Panc1 (cell line): ENCODE measurements at regions not wholly inside any gene's neighbourhood (a gene's known extent, or its start where the extent isn't known, plus 50 kb on each side); places are given as distances from the start of the nearest gene placed in this dataset.

ENCODE experiments used
- ATAC-seq: fragments of 200-7000 bp; cut with Tn5 transposase; 2 replicates; pipeline ENCODE4 v1.9.1; 2020; ENCODE audit warnings: mild to moderate bottlenecking, moderate library complexity
- BruUV-seq: library from RNA; stranded (reverse); fragments of 400-500 nt; replicated peaks from 2 replicates; lab custom pipeline; 2021; lab: Mats Ljungman, UMichigan
- CTCF ChIA-PET: fragments of 300-600 bp; sonication (Branson Sonifier 250); formaldehyde crosslinking; loops from one replicate; lab custom pipeline; 2022; ENCODE audit warnings: antibody characterized with exemption; lab: Charles Lee
- POLR2A ChIA-PET: fragments of 300-600 bp; sonication (Branson Sonifier 250); formaldehyde crosslinking; loops from one replicate; lab custom pipeline; 2022; ENCODE audit warnings: antibody characterized with exemption; lab: Charles Lee
- DNase-seq: peaks from one replicate; pipeline ENCODE4 v3.0.0-alpha.2; 2010; ENCODE audit warnings: low read depth, low spot score
- H3K27ac ChIP-seq: 2 replicates; pipeline ENCODE4 v1.5.1; 2011; ENCODE audit warnings: mild to moderate bottlenecking, low read length, inconsistent platforms
- H3K27me3 ChIP-seq: fragments of 200-500 bp; sonication (Bioruptor generic); 2 replicates; pipeline ENCODE4 v1.6.0; 2014; ENCODE audit warnings: low read length, inconsistent platforms; ENCODE audit not compliant: control insufficient read depth, insufficient read depth
- H3K36me3 ChIP-seq: fragments of 200-500 bp; sonication (Bioruptor generic); 2 replicates; pipeline ENCODE4 v1.5.1; 2014; ENCODE audit warnings: inconsistent platforms, mild to moderate bottlenecking, low read length, moderate library complexity; ENCODE audit not compliant: control insufficient read depth, insufficient read depth
- H3K4me1 ChIP-seq: 2 replicates; pipeline ENCODE4 v1.5.1; 2011; ENCODE audit warnings: inconsistent platforms, mild to moderate bottlenecking, low read length, moderate library complexity; ENCODE audit not compliant: control insufficient read depth, insufficient read depth
- H3K4me3 ChIP-seq, 2 experiments: 2 replicates each; pipeline ENCODE4 v1.5.1; 2011 to 2012; ENCODE audit warnings: low read depth in 2 of 2, low read length in 2 of 2, mild to moderate bottlenecking in 2 of 2, inconsistent platforms in 1 of 2, moderate library complexity in 1 of 2
- H3K9me3 ChIP-seq: fragments of 200-500 bp; sonication (Bioruptor generic); 2 replicates; pipeline ENCODE4 v1.5.1; 2014; ENCODE audit warnings: low read depth, mild to moderate bottlenecking, inconsistent platforms, low read length, moderate library complexity; ENCODE audit not compliant: control insufficient read depth, insufficient read depth
- POLR2AphosphoS5 ChIP-seq: IDR thresholded peaks from 2 replicates; pipeline ENCODE4 v1.6.1; 2012; ENCODE audit warnings: mild to moderate bottlenecking, low read depth, low read length, moderate library complexity
- REST ChIP-seq, 2 experiments: IDR thresholded peaks; 2 replicates each; pipeline ENCODE4 v1.6.1; 2011 to 2012; ENCODE audit warnings: low read depth in 2 of 2, control low read depth in 1 of 2, low read length in 1 of 2, mild to moderate bottlenecking in 1 of 2, moderate library complexity in 1 of 2; ENCODE audit not compliant: insufficient read depth in 1 of 2
- SIN3A ChIP-seq: IDR thresholded peaks from 2 replicates; pipeline ENCODE4 v1.6.1; 2012; ENCODE audit warnings: low read depth, mild to moderate bottlenecking, low read length, moderate library complexity, borderline replicate concordance; ENCODE audit not compliant: insufficient read depth
- TCF7L2 ChIP-seq: IDR thresholded peaks from 2 replicates; pipeline ENCODE4 v1.6.1; 2011; ENCODE audit warnings: mild to moderate bottlenecking, low read depth, low read length, inconsistent platforms
- in situ Hi-C: cut with HindIII; loops from 2 replicates; pipeline ENCODE4 v1.10.0; 2016; ENCODE audit warnings: low sequenced_read_pairs, low pct_unique_long_range_greater_than_20kb
- intact Hi-C: fragments of 100-400 bp; cut with micrococcal nuclease; formaldehyde crosslinking; loops from one replicate; pipeline ENCODE4 v1.10.0; 2022; ENCODE audit not compliant: unreplicated experiment
- TF ChIP-seq, protein P1 (sequence below): fragments of 450-650 bp; IDR thresholded peaks from 2 replicates; pipeline ENCODE4 v1.5.1; 2017; ENCODE audit warnings: mild to moderate bottlenecking

DNA sequence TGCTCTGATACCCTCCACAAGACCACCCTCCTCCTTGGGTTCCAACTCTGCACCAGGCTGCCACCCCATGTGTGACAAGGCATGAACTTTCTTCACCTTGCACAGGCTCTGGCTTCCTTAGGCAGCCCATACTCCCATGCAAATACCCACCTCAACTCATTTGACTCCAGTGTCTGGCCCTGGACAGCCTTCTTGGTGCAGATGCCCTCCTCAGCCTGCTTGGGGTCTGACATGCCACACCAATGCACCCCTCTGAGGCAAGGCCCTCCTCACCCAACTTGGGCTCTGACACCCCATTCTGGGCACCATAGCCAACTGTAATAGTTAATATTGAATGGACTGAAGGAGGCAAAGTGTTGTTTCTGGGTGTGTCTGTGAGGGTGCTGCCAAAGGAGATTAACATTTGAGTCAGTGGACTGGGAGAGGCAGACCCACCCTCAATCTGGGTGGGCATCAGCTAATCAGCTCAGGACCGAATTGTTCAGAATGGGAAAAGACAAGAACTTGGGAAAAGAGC is 115.0 kb upstream of the EPB41L4A start:
- no peaks in the 10 kb centered on the region for H3K36me3 ChIP-seq
- no peak for TF ChIP-seq SIN3A
- TF ChIP-seq TCF7L2: no peak
- ChIA-PET POLR2A (no interaction called here), CTCF (no interaction called here)
- no peak overlapping the region for H3K4me3 ChIP-seq
- intact Hi-C loops (no loop called here), in situ Hi-C loops (no loop called here)
- ATAC-seq: no peak
- no peaks in the 10 kb centered on the region for H3K4me1 ChIP-seq
- no peaks in the 10 kb centered on the region for H3K9me3 ChIP-seq
- no peak for DNase-seq
- H3K27me3 ChIP-seq: no peaks in the 10 kb centered on the region; the same call in 1 of the 2 replicates
- no TSS peak for BruUV-seq
- H3K27ac ChIP-seq: no peak overlapping the region

DNA sequence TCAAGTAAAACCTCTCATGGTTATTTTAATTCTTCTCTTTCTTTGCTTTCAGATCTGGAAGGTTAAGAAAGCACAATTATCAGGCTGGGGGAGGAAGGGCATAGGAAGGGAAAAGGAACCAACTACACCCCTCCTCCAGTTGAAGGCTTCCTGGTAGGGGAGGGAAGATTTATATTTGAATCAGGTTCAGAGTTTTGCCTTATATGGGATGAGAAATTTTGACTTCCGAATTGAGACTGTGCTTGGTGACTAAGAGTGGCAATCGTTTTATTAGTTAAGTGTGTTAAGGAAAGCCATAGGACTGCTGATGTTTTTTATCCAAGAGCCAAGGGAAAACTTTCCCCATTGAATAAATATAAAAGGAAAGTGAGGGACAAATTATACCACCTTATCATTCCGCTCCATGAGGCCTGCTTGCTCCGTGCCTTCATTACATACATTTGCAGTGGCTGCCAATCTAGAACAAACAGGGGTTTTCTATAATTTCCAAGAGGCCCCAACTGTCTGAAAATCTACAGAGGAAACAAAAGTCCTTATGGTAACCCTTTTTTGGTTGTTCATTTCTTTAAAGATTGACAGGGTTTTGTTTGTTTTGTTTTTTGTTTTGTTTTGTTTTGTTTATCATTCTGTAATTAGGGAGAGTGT is 115.7 kb upstream of the EPB41L4A start:
- in situ Hi-C loops: no loop called here
- POLR2A ChIA-PET: no interaction called here

More for the DNA sequence above, 115.7 kb upstream of the EPB41L4A start:
- Histone ChIP-seq H3K4me1 (no peaks in the 10 kb centered on the region), H3K9me3 (no peaks in the 10 kb centered on the region), H3K27ac (no peak overlapping the region), H3K27me3 (no peaks in the 10 kb centered on the region; the same call in 1 of the 2 replicates), H3K4me3 (no peak overlapping the region), H3K36me3 (no peaks in the 10 kb centered on the region)
- BruUV-seq: no TSS peak
- intact Hi-C loops: no loop called here
- CTCF ChIA-PET: no interaction called here
- no peak for ATAC-seq
- TF ChIP-seq, protein P1, sequence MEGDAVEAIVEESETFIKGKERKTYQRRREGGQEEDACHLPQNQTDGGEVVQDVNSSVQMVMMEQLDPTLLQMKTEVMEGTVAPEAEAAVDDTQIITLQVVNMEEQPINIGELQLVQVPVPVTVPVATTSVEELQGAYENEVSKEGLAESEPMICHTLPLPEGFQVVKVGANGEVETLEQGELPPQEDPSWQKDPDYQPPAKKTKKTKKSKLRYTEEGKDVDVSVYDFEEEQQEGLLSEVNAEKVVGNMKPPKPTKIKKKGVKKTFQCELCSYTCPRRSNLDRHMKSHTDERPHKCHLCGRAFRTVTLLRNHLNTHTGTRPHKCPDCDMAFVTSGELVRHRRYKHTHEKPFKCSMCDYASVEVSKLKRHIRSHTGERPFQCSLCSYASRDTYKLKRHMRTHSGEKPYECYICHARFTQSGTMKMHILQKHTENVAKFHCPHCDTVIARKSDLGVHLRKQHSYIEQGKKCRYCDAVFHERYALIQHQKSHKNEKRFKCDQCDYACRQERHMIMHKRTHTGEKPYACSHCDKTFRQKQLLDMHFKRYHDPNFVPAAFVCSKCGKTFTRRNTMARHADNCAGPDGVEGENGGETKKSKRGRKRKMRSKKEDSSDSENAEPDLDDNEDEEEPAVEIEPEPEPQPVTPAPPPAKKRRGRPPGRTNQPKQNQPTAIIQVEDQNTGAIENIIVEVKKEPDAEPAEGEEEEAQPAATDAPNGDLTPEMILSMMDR: no peak
- TF ChIP-seq REST (IDR thresholded peaks at IDR 0.05; ENCODE audit: insufficient read depth in 1 of 2, low read depth in 2 of 2, low read length in 1 of 2) (no peak), POLR2AphosphoS5 (no peak), TCF7L2 (no peak), SIN3A (no peak)
- no peak for DNase-seq
